ENCODE measurements at regions not wholly inside any gene's neighbourhood (a gene's known extent, or its start where the extent isn't known, plus 50 kb on each side); places are given as distances from the start of the nearest gene placed in this dataset.

DNA sequence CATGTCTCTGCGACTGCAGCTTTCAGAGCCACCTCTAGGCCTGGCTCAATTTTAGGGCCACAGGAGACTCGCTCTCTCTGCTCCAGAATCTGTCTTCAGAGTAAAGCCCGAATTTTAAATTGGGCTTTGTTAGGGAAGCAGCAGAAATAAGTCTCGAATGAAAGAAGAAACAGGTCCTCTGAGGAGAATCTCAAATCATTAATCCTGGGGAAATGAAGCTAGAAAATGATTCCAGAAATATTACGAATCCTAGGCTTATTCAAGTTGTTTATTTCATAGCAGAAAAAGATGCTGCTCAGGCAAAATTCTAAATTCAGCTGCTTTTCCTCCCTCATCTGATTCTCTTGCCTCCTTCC is 114.2 kb upstream of the THBS1 start:
- TF ChIP-seq TBP (CRISPR knock-in tag; IDR thresholded peaks at IDR 0.05) (no peak), SMAD3 (CRISPR knock-in tag; IDR thresholded peaks at IDR 0.05) (no peak)
